Transverse colon (tissue), 3 donors: ENCODE measurements at regions not wholly inside any gene's neighbourhood (a gene's known extent, or its start where the extent isn't known, plus 50 kb on each side); places are given as distances from the start of the nearest gene placed in this dataset.

Experiments
- EP300 ChIP-seq: sonication (generic); formaldehyde crosslinking; IDR thresholded peaks from one replicate; pipeline ENCODE4 v1.6.1; 2017; ENCODE audit warnings: antibody characterized with exemption, low read depth
- POLR2A ChIP-seq: fragments of 450-650 bp; IDR thresholded peaks from one replicate; pipeline ENCODE4 v1.6.1; 2016; ENCODE audit warnings: antibody characterized with exemption, mild to moderate bottlenecking, moderate library complexity
- TF ChIP-seq, protein P1 (sequence below), 5 experiments: fragments of 200-600 bp in 3 of 5; fragments of 450-650 bp in 2 of 5; sonication (generic) in 3 of 5; IDR thresholded peaks; 1 replicate in 2 of 5; 2 replicates in 3 of 5; pipeline ENCODE4 v1.5.1; 2016 to 2017; ENCODE audit warnings: antibody characterized with exemption in 5 of 5, inconsistent platforms in 3 of 5, mild to moderate bottlenecking in 2 of 5, moderate library complexity in 1 of 5

DNA sequence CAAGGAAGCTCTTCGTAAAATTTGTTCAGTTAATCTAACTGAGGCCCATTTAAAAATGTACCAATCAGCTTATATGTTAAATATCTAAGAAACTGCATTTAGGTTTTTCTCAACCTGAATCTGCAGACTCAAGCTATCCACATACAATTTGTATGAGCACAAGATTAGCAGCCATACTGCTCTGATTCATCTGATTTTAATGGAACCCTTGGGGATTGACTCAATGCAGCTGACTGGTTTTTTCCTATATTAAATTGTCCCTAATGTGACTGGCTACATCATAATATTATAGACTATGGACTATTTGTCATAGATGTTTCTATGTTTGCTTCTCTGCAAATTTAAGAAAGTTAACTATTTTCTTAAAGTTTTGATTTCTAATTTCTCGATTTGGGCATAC, 451.0 kb upstream of the TUSC1 start:
- TF ChIP-seq, protein P1, sequence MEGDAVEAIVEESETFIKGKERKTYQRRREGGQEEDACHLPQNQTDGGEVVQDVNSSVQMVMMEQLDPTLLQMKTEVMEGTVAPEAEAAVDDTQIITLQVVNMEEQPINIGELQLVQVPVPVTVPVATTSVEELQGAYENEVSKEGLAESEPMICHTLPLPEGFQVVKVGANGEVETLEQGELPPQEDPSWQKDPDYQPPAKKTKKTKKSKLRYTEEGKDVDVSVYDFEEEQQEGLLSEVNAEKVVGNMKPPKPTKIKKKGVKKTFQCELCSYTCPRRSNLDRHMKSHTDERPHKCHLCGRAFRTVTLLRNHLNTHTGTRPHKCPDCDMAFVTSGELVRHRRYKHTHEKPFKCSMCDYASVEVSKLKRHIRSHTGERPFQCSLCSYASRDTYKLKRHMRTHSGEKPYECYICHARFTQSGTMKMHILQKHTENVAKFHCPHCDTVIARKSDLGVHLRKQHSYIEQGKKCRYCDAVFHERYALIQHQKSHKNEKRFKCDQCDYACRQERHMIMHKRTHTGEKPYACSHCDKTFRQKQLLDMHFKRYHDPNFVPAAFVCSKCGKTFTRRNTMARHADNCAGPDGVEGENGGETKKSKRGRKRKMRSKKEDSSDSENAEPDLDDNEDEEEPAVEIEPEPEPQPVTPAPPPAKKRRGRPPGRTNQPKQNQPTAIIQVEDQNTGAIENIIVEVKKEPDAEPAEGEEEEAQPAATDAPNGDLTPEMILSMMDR (IDR thresholded peaks at IDR 0.05), result no peak
- TF ChIP-seq EP300, result no peak
- no peak for TF ChIP-seq POLR2A
